SK-N-SH (cell line): ENCODE measurements at regions not wholly inside any gene's neighbourhood (a gene's known extent, or its start where the extent isn't known, plus 50 kb on each side); places are given as distances from the start of the nearest gene placed in this dataset.

ENCODE experiments used
- CTCF ChIA-PET: fragments of 300-600, 350-600 bp; formaldehyde crosslinking; extraction: SDS; loops from one replicate; lab custom pipeline; 2021; lab: Yijun Ruan, JAX
- POLR2A ChIA-PET: fragments of 350-600 bp; sonication (Branson Sonifier 250); formaldehyde crosslinking; extraction: SDS; loops from one replicate; lab custom pipeline; 2020; ENCODE audit warnings: antibody characterized with exemption, inconsistent platforms; lab: Yijun Ruan, JAX
- DNase-seq: peaks from one replicate; pipeline ENCODE4 v3.0.0; 2012
- H2AFZ ChIP-seq: fragments of 200-600 bp; sonication (generic); 2 replicates; pipeline ENCODE4 v1.8.1; 2016; ENCODE audit warnings: antibody characterized with exemption, mild to moderate bottlenecking, low read depth
- H3F3A ChIP-seq: fragments of 200-600 bp; sonication (generic); replicated peaks from 2 replicates; pipeline ENCODE3; 2016; ENCODE audit warnings: antibody characterized with exemption, mild to moderate bottlenecking; ENCODE audit not compliant: insufficient read depth
- H3K27ac ChIP-seq, 2 experiments: fragments of 200-500 bp in 1 of 2; fragments of 200-600 bp in 1 of 2; sonication (Bioruptor generic) in 1 of 2; sonication (generic), shearing (Covaris generic) in 1 of 2; 2 replicates each; pipeline versions ENCODE4 v1.5.1 to v1.6.1; 2014 to 2016; ENCODE audit warnings: low read depth in 2 of 2, inconsistent platforms in 1 of 2, low read length in 1 of 2, mild to moderate bottlenecking in 1 of 2, mixed read lengths in 1 of 2
- H3K27me3 ChIP-seq: fragments of 200-600 bp; sonication (generic), shearing (Covaris generic); 2 replicates; pipeline ENCODE4 v1.6.1; 2016; ENCODE audit warnings: mixed run types; ENCODE audit not compliant: insufficient read depth
- H3K36me3 ChIP-seq, 2 experiments: fragments of 200-500 bp in 1 of 2; fragments of 200-600 bp in 1 of 2; sonication (Bioruptor generic) in 1 of 2; sonication (generic) in 1 of 2; replicated peaks in 1 of 2; 2 replicates each; pipeline versions ENCODE3 to v1.5.1; 2014 to 2016; ENCODE audit warnings: low read length in 1 of 2, mild to moderate bottlenecking in 1 of 2; ENCODE audit not compliant: insufficient read depth in 2 of 2, control insufficient read depth in 1 of 2
- H3K4me1 ChIP-seq, 2 experiments: fragments of 200-500 bp in 1 of 2; fragments of 200-600 bp in 1 of 2; sonication (Bioruptor generic) in 1 of 2; sonication (generic), shearing (Covaris generic) in 1 of 2; 2 replicates each; pipeline versions ENCODE4 v1.5.1 to v1.6.1; 2014 to 2016; ENCODE audit warnings: low read depth in 1 of 2, low read length in 1 of 2, mixed run types in 1 of 2; ENCODE audit not compliant: insufficient read depth in 2 of 2, control insufficient read depth in 1 of 2
- H3K4me2 ChIP-seq: fragments of 200-600 bp; sonication (generic), shearing (Covaris generic); 2 replicates; pipeline ENCODE4 v1.6.1; 2017; ENCODE audit warnings: mixed run types
- H3K4me3 ChIP-seq, 2 experiments: fragments of 200-500 bp in 1 of 2; fragments of 200-600 bp in 1 of 2; sonication (Bioruptor generic) in 1 of 2; sonication (generic), shearing (Covaris generic) in 1 of 2; 2 replicates each; pipeline versions ENCODE4 v1.5.1 to v1.8.1; 2014 to 2016; ENCODE audit warnings: low read depth in 2 of 2, inconsistent platforms in 1 of 2, low read length in 1 of 2, mild to moderate bottlenecking in 1 of 2, mixed read lengths in 1 of 2, moderate library complexity in 1 of 2
- H3K79me2 ChIP-seq: fragments of 200-600 bp; sonication (generic); 2 replicates; pipeline ENCODE4 v1.8.1; 2017; ENCODE audit warnings: mild to moderate bottlenecking; ENCODE audit not compliant: insufficient read depth
- H3K9ac ChIP-seq: fragments of 200-600 bp; sonication (generic); 2 replicates; pipeline ENCODE4 v1.6.1; 2017; ENCODE audit warnings: mixed run types
- H3K9me2 ChIP-seq: fragments of 200-600 bp; sonication (generic); 2 replicates; pipeline ENCODE4 v1.6.1; 2017; ENCODE audit warnings: mixed run types
- H3K9me3 ChIP-seq: fragments of 200-600 bp; sonication (generic); 2 replicates; pipeline ENCODE4 v1.6.1; 2017; ENCODE audit warnings: mixed run types, mild to moderate bottlenecking, moderate library complexity
- H4K20me1 ChIP-seq: fragments of 200-600 bp; sonication (generic); 2 replicates; pipeline ENCODE4 v1.6.1; 2017; ENCODE audit warnings: mild to moderate bottlenecking, mixed run types; ENCODE audit not compliant: insufficient read depth
- CHD2 ChIP-seq: fragments of 150-350 bp; IDR thresholded peaks from 2 replicates; pipeline ENCODE4 v1.6.1; 2018; ENCODE audit warnings: low read length; ENCODE audit not compliant: partially characterized antibody
- ELF1 ChIP-seq: IDR thresholded peaks from 2 replicates; pipeline ENCODE4 v1.4.0; 2012
- GABPA ChIP-seq: IDR thresholded peaks from 2 replicates; pipeline ENCODE4 v1.4.0; 2012; ENCODE audit warnings: low read depth, mild to moderate bottlenecking
- IRF3 ChIP-seq: fragments of 150-350 bp; IDR thresholded peaks from 2 replicates; pipeline ENCODE4 v1.6.1; 2016; ENCODE audit warnings: mild to moderate bottlenecking, low read depth, low read length
- JUND ChIP-seq: IDR thresholded peaks from 2 replicates; pipeline ENCODE4 v1.4.0; 2012
- MAX ChIP-seq: IDR thresholded peaks from 2 replicates; pipeline ENCODE4 v1.4.0; 2012; ENCODE audit warnings: low read depth
- MEF2A ChIP-seq: IDR thresholded peaks from 2 replicates; pipeline ENCODE4 v1.4.0; 2012; ENCODE audit warnings: low read depth, borderline replicate concordance
- NFIC ChIP-seq: IDR thresholded peaks from 2 replicates; pipeline ENCODE4 v1.4.0; 2012; ENCODE audit warnings: borderline replicate concordance
- PBX3 ChIP-seq: IDR thresholded peaks from 2 replicates; pipeline ENCODE4; 2012
- POLR2AphosphoS5 ChIP-seq: IDR thresholded peaks from 2 replicates; pipeline ENCODE4 v1.6.1; 2012; ENCODE audit warnings: low read depth, low read length
- REST ChIP-seq: IDR thresholded peaks from 2 replicates; pipeline ENCODE4 v1.6.1; 2012; ENCODE audit warnings: mild to moderate bottlenecking, low read depth, low read length, moderate library complexity
- RFX5 ChIP-seq: IDR thresholded peaks from 2 replicates; pipeline ENCODE4 v1.6.1; 2012; ENCODE audit warnings: mild to moderate bottlenecking, improper control_type of control experiment, low read length
- SIN3A ChIP-seq: IDR thresholded peaks from 2 replicates; pipeline ENCODE4 v1.6.1; 2012; ENCODE audit warnings: low read depth, mild to moderate bottlenecking, low read length, moderate library complexity, borderline replicate concordance
- TAF1 ChIP-seq: IDR thresholded peaks from 2 replicates; pipeline ENCODE4 v1.6.1; 2012; ENCODE audit warnings: low read depth, mild to moderate bottlenecking, low read length, moderate library complexity, borderline replicate concordance
- TEAD4 ChIP-seq: IDR thresholded peaks from 2 replicates; pipeline ENCODE4 v1.4.0; 2012; ENCODE audit warnings: mild to moderate bottlenecking, borderline replicate concordance; ENCODE audit not compliant: insufficient read depth
- ZBTB33 ChIP-seq: IDR thresholded peaks from 2 replicates; pipeline ENCODE4 v1.4.0; 2012; ENCODE audit warnings: low read depth, borderline replicate concordance
- WGBS: methylation state at CpG from one replicate; pipeline ENCODE4 v1.1.6; 2017; ENCODE audit warnings: low lambda C conversion rate; 5-methylcytosine and 5-hydroxymethylcytosine counted together
- TF ChIP-seq, protein P1 (sequence below): fragments of 200-600 bp; sonication (generic); IDR thresholded peaks from 2 replicates; pipeline ENCODE4 v1.6.1; 2017; ENCODE audit warnings: antibody characterized with exemption, mild to moderate bottlenecking, moderate library complexity

DNA sequence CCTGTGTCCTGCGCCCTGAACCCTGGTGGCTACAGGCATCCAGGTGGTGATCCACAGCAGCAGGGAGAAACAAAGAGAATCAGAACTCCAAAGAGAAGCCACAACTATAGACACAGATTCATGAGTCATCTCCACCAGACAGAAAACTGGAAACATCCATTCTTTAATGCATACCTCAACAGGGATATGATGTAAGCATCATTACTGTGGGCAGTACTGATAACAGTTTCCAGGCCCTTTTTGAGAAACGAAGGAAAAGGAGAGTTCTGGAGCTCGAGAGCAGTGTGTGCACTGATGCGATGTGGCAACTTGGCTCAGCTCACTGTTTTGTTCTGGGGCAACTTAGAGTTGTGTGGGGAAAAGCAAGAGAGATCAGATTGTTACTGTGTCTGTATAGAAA is 215.6 kb upstream of the ADAMTS16 start:
- TF ChIP-seq GABPA: no peak
- TF ChIP-seq, protein P1, sequence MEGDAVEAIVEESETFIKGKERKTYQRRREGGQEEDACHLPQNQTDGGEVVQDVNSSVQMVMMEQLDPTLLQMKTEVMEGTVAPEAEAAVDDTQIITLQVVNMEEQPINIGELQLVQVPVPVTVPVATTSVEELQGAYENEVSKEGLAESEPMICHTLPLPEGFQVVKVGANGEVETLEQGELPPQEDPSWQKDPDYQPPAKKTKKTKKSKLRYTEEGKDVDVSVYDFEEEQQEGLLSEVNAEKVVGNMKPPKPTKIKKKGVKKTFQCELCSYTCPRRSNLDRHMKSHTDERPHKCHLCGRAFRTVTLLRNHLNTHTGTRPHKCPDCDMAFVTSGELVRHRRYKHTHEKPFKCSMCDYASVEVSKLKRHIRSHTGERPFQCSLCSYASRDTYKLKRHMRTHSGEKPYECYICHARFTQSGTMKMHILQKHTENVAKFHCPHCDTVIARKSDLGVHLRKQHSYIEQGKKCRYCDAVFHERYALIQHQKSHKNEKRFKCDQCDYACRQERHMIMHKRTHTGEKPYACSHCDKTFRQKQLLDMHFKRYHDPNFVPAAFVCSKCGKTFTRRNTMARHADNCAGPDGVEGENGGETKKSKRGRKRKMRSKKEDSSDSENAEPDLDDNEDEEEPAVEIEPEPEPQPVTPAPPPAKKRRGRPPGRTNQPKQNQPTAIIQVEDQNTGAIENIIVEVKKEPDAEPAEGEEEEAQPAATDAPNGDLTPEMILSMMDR: no peak
- TF ChIP-seq REST: no peak
- no peak for TF ChIP-seq IRF3
- TF ChIP-seq MEF2A: no peak
- TF ChIP-seq NFIC: no peak
- no peak for TF ChIP-seq ELF1
- TF ChIP-seq POLR2AphosphoS5: no peak
- TF ChIP-seq PBX3: no peak
- no peak for TF ChIP-seq TAF1
- TF ChIP-seq TEAD4: no peak
- TF ChIP-seq SIN3A: no peak
- TF ChIP-seq CHD2: no peak
- no peak for TF ChIP-seq JUND
- TF ChIP-seq MAX: no peak
- no peak for TF ChIP-seq ZBTB33
- no peak for TF ChIP-seq RFX5
- TF ChIP-seq, all 33 proteins: peak for 0
- DNase-seq: no peak
- H3K27ac ChIP-seq: no peak overlapping the region
- H3K4me2 ChIP-seq: no peak overlapping the region
- no peak overlapping the region for H2AFZ ChIP-seq
- H3K79me2 ChIP-seq: no peaks in the 10 kb centered on the region
- ChIA-PET POLR2A (no interaction called here), CTCF (interaction anchor here (1.4 kb wide), 1 partner anchor 18 kb away, joined by 3 read pairs; no protein-coding TSS in a partner anchor)
- H3K36me3 ChIP-seq: no peaks in the 10 kb centered on the region
- H3K4me3 ChIP-seq: no peak overlapping the region
- H3K27me3 ChIP-seq: no peaks in the 10 kb centered on the region
- no peaks in the 10 kb centered on the region; a peak in 1 of 4 replicates for H3K4me1 ChIP-seq
- H4K20me1 ChIP-seq: no peaks in the 10 kb centered on the region
- 17% methylated on average over 4 of the region's 4 CpGs for WGBS
- H3K9me2 ChIP-seq: no peaks in the 10 kb centered on the region
- no peak overlapping the region for H3K9ac ChIP-seq
- no peaks in the 10 kb centered on the region for H3K9me3 ChIP-seq
- H3F3A ChIP-seq: no peaks in the 10 kb centered on the region
